ENCODE measurements at regions not wholly inside any gene's neighbourhood (a gene's known extent, or its start where the extent isn't known, plus 50 kb on each side); places are given as distances from the start of the nearest gene placed in this dataset.

GRCh38 chr5:74384851-74385250, 255.7 kb downstream of the ENC1 start:
- TF ChIP-seq EZH2 (optimal IDR thresholded peaks at IDR 0.05; ENCODE audit: low read depth, low read length) (no peak), CTCF (IDR thresholded peaks at IDR 0.05; ENCODE audit: low read length) (no peak), EZH2phosphoT487 (IDR thresholded peaks at IDR 0.05; ENCODE audit: low read length) (no peak)
